Dermis microvascular lymphatic vessel endothelial cell (primary cell): ENCODE measurements at regions not wholly inside any gene's neighbourhood (a gene's known extent, or its start where the extent isn't known, plus 50 kb on each side); places are given as distances from the start of the nearest gene placed in this dataset.

Experiments
- DNase-seq, 2 donors: peaks; one replicate each; pipeline versions ENCODE4 v3.0.0 to v3.0.0-alpha.2; 2010; ENCODE audit warnings: low read depth in 2 of 2

- no peak for DNase-seq
These were observed 1214.0 kb upstream of the PCDH20 start for GRCh38 chr13:62629618-62630017.

- no peak for DNase-seq
These were observed 1211.6 kb upstream of the PCDH20 start for GRCh38 chr13:62627226-62627625.

DNA sequence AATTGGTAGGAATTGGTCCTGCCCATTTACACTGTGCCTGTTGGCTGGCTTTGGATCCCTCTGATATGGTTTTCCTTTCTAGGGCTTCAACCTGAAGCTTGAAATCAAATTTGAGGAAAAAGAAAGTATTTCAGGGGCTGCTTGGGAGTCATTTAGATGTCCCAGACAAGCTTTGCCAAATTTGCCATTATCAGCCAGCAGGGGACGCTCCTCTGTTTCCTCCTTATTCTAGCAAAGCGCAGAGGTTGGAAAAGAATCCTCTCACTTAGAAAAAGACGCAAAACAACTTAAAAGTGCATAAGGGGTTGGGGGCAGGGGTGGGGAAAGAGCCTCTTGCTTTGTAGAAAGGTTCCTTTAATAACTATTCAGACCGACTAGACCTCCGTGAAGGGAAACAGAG lies 1211.1 kb upstream of the PCDH20 start:
- no peak for DNase-seq

DNA sequence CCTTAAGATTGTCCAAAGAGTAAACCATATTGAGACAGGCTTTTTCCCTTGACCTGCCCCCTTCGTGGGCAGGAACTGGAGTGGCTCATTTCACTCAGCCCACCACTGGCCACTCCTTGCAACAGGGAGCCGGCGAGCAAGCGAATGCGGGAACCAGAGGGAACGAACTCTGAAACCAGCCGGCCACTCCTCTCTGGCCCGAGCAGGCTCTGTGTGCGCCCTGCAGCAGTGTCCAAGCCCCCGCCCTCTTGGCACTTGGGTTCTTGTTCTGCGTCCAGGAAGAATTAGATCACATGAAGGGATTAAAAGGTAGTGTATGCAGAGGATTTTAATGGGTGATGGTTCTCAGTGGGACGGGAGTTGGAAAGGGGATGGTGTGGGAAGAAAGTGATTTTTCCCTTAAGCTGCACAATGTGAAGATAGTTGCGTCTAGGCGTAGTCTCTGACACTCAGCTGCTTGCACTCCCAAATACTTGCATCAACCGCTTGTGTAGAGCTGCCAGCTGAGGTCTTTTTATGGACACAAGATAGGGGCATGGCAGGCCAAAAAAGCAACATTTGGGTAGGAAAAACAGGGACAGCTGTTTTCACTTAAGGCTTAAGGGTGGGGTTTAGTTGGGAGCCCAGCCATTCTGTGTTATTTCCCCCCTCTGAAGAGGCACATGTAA lies 1209.7 kb upstream of the PCDH20 start:
- no peak for DNase-seq

GRCh38 chr13:62613819-62614218 lies 1198.2 kb upstream of the PCDH20 start:
- no peak for DNase-seq

- no peak for DNase-seq
These were observed 1195.7 kb upstream of the PCDH20 start for GRCh38 chr13:62611343-62611742.

DNA sequence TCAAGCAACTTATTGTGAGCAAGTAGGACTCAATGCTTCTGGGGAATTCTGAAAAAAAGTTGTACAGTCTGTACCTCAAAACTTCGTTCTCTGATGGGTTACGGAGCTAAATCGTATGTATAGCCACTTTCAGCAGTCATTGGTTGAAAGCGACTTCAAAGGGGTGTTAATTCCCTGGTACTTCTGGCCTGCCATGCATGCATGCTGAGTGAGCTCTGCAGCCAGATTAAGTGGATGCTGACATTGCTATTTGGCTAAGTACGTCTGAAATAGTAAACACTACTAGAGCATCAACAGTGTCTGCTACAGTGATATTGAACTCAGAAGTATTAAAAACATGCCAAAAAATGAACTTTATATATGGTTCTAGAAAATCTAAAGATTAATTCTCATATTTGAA lies 1183.1 kb upstream of the PCDH20 start:
- DNase-seq = no peak

GRCh38 chr13:62595976-62596375 lies 1180.3 kb upstream of the PCDH20 start:
- DNase-seq = no peak

GRCh38 chr13:62593804-62594203 lies 1178.2 kb upstream of the PCDH20 start:
- no peak for DNase-seq

- no peak for DNase-seq
These were observed 1167.8 kb upstream of the PCDH20 start for GRCh38 chr13:62583466-62583865.

DNA sequence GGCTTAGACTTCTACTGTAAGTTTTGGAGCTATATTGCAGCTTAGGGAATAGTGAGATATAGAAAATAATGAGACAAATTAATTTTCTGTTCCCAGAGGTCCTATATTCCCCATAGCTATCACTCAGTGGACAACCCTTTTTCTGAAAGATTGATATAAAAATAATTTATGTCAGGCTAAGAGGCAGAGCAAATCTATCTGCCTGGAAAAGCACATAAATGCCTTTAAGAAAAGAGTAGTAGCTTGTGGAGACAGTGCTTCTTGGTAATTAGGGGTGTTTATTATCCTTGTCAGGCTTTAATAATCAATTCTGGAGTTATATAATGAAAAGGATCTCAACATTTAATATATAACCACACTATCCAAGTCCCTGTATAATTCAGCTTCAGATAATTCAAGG lies 1162.8 kb upstream of the PCDH20 start:
- no peak for DNase-seq

- DNase-seq = no peak
These were observed 1149.1 kb upstream of the PCDH20 start for GRCh38 chr13:62564770-62565169.

DNA sequence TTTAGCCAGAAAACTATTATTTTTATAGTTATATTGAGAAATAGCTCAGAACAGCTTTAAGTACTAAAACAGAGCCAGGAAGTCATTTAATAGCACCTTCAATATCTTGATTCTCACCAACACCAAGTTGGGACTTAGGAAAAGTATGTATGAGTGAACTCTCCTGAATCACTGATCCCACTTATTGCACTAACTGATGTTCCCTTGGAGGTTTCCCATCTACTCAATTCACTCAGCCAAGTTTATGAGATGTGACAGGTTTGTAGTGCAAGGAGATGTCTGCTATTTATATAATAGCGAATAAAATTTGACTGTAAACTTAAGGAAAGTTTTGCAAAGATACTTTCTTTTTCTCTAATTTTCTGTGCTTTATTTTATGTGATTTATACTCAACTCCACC lies 1147.6 kb upstream of the PCDH20 start:
- no peak for DNase-seq

DNA sequence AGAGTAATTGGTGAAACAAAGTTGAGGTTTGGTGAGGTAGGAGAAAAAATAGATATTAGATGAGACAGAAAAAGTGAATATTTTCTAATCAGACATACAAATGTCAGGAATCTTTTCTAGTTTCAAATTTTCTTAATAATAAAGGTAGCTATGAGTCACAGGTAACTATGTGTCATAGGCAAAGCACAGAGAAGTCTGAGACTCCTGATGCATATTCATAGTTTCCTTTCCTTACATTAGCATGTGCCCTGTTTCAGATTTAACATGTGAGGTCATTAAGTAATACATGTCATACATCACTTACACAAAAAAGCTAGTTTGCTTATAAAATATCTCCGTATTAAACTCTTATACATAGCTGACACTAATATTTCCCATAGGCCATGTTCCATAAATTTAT lies 1141.3 kb upstream of the PCDH20 start:
- DNase-seq = no peak

- no peak for DNase-seq
These were observed 1135.9 kb upstream of the PCDH20 start for GRCh38 chr13:62551588-62551987.

GRCh38 chr13:62544928-62545327 lies 1129.3 kb upstream of the PCDH20 start:
- DNase-seq = no peak

GRCh38 chr13:62537593-62537992 lies 1121.9 kb upstream of the PCDH20 start:
- DNase-seq = no peak

DNA sequence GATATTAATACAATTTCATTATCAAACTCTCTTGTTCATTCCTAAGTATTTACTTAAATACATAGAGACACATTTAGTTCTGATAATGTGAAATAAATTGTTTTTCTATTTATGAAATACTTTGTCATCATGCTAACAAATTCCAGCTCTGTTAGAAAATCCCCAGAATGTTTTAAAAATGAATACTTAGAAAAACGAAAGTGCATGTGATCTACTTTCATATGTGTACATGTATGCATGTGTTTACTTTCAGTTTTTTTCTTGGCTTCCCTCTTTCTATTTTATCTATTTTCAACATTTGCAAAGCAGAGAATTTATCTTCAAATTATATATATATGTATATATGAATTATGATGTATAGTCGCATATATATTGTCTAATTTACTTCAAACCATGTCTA lies 1110.0 kb upstream of the PCDH20 start:
- DNase-seq = no peak

GRCh38 chr13:62524498-62524897 lies 1108.8 kb upstream of the PCDH20 start:
- DNase-seq = no peak

DNA sequence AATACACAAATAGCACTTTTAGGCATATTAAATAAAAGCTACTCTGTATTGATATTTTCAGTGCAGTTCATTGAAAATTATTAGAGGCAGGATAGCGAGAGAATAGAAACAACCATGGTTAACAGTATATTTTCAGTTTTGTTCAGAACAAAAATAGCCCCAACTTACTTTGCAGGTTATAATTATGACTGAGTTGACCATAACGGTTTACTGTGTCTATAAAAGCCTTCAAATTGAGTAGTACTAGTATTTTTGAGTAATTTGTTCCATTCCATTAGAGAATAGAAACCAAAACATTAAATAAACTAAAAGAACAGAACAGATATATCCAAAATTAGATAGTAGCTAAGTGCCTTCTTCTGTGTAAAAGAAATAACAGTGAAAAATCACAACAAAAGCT lies 1108.4 kb upstream of the PCDH20 start:
- no peak for DNase-seq

DNA sequence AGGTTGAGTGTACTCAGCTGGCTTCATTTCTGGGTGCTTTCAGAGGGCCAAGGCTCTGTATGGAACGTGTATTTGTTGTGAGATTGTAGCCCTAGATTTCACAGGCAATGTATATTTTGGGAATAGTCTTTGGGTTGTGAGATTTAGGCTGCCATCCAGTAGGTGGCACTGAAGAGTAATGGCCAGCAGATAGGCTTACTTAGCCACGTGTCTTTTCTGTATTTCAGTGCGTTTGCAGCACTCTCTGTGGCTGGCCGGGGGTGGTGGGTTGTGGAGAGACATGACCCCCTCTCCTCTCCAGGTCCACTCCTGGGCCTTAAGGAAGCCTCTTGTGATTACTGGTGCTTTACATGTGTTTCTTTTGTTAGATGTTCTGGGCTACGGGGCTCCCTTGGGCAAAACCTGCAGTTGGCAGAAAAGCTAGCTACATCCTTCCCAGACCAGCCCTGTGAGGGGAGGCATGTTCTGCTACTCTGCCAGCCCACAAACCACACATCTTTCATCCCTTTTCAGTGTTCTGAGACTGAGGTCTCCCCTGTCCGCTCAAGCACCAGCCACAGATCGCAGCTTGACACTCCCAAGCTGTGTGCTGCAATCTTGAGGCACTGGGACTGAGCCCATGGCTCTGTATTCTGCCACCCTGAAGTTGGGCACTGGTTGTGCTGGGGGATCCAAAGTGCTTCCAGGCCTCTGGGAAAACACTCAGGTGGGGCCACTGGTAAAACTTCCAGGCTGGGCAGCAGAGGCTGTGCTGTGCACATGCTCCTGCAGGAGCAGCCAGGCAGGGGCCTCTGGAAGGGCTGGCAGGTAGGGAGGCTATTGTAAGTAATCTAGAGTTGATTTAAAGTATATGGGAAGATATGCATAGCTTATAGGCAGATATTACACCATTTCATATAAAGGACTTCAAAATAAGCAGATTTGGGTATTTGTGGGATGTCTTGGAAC lies 1096.8 kb upstream of the PCDH20 start:
- DNase-seq = no peak

- DNase-seq = no peak
These were observed 1095.4 kb upstream of the PCDH20 start for GRCh38 chr13:62510906-62511655.
